NCI-H2107 treated with DMSO at 0.1 percent for 48 hours (cell line): ENCODE measurements at regions not wholly inside any gene's neighbourhood (a gene's known extent, or its start where the extent isn't known, plus 50 kb on each side); places are given as distances from the start of the nearest gene placed in this dataset.
A peak's percentile ranks its signal among the peaks of the same experiment; 100 is the strongest.
"Not testable (repeated sequence)": the region's sequence is repeated elsewhere in the genome, so short reads cannot be mapped to it uniquely, and the experiment has no call there.

Experiments
- DNase-seq: peaks from one replicate; lab custom pipeline; 2025; ENCODE audit not compliant: unreplicated experiment; lab: John Stamatoyannopoulos, UW

DNA sequence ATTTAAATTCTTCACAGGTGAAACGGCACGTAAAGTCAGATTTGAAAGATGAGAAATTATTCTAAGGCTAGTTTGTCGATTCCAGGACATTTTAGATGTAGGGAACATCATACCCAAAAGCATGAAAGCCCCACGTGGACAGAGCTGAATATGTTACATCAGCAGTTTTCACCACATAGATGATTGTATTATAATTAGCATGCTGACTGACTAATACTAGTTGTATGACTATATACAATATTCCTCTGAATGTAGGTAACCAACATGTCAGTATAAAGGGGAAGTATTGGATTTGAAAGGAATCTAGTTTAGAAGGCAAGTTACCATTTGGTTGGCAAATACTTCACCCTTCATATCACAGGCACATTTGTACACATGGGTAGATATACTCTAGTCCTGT is 304.6 kb downstream of the UBE2NL start:
- DNase-seq: not testable (repeated sequence)

- not testable (repeated sequence) for DNase-seq
Observed at GRCh38 chrX:144197057-144197456, 313.2 kb downstream of the UBE2NL start.

DNA sequence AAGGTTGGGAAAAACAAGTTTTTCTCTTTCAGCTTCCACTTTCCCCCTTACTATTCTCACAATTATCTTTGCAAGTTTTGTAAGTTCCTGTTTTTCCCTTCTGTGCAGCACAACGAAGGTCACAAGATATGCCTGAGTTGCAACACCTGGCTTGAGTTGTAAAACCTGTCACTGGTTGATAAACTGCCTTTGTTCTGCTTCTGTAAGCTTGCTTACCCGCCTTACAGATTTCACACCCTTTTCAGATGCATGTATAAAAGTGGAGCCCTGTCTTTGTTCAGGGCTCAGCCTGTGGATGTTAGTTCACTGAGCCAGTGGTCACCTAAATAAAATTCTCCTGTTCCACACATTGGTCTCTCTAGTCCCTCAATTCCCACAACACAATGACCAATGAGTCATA is 318.9 kb downstream of the UBE2NL start:
- DNase-seq: not testable (repeated sequence)

DNA sequence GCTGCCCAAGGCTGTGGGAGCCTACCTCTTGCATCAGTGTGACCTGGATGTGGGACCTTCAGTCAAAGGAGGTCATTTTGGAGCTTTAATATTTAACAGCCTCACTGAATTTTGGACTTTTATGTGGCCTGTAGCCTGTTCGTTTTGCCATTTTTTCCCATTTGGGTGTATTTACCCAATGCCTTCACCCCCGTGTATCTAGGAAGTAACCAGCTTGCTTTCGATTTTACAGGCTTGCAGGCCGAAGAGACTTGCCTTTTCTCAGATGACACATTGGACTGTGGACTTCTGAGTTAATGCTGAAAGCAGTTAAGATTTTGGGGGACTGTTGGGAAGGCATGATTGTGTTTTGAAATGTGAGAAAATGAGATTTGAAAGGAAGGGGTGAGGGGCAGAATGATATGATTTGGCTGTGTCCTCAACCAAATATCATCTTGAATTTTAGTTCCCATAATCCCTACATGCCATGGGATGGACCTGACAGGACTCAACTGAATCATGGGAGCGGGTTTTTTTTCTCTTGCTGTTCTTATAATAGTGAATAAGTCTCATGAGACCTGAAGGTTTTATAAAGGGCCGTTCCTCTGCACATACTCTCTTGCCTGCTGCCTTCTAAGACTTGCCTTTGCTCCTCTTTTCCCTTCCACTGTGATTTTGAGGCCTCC is 324.6 kb downstream of the UBE2NL start:
- not testable (repeated sequence) for DNase-seq

- no peak for DNase-seq
Observed at GRCh38 chrX:144214651-144215050, 330.8 kb downstream of the UBE2NL start.

- no peak for DNase-seq
Observed at GRCh38 chrX:144219035-144219434, 335.2 kb downstream of the UBE2NL start.

DNA sequence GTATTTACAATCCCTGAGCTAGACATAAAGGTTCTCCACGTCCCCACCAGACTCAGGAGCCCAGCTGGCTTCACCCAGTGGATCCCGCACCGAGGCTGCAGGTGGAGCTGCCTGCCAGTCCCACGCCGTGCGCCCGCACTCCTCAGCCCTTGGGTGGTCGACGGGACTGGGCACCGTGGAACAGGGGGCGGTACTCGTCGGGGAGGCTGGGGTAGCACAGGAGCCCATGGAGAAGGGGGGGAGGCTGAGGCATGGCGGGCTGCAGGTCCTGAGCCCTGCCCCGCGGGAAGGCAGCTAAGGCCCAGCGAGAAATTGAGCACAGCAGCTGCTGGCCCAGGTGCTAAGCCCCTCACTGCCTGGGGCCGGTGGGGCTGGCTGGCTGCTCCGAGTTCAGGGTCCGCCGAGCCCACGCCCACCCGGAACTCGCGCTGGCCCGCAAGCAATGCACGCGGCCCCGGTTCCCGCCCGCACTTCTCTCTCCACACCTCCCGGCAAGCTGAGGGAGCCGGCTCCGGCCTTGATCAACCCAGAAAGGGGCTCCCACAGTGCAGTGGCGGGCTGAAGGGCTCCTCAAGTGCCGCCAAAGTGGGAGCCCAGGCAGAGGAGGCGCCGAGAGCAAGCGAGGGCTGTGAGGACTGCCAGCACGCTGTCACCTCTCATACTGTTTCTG is 347.4 kb downstream of the UBE2NL start:
- DNase-seq: not testable (repeated sequence)

DNA sequence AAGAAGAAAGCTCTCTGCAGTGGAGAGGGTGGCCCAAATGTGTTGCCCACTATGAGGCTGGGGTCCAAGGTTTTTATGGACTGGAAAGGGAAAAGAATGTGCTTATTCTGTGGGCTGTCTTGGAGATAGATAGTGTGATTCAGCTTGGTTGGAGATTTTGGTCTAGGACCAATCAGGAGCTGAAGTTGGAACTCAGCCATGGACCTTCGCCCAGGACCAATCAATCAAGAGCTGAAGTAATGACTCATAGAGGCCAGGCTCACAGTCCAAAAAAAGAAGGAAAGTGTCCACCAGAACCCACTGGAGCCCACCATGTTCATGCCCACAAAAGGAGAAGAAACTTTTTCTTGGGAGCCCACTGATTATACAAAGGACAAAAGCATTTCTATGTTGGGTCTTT is 369.5 kb downstream of the UBE2NL start:
- DNase-seq: no peak

- DNase-seq: no peak
Observed at GRCh38 chrX:144259054-144259453, 375.2 kb downstream of the UBE2NL start.

DNA sequence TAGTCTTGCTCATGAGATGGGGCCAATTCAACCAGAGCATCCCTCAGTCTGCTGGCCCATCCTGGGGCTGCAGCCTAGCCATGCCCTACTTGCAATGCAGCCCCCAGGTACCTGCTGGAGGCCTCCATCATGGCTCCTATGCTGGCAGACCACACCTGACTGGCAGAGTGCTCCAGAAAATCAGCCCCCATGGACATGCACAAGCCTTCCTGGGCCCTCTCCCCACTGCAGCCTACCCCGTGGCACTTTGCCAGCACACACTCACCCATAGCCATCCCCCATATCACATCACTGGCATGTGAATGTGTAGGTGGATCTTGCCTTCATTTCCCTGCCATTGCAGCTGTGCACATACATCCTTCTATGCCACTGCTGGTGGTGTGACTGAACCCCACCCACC is 381.8 kb downstream of the UBE2NL start:
- no peak for DNase-seq

GRCh38 chrX:144275367-144275766 is 391.5 kb downstream of the UBE2NL start:
- DNase-seq: peak; percentile 15

DNA sequence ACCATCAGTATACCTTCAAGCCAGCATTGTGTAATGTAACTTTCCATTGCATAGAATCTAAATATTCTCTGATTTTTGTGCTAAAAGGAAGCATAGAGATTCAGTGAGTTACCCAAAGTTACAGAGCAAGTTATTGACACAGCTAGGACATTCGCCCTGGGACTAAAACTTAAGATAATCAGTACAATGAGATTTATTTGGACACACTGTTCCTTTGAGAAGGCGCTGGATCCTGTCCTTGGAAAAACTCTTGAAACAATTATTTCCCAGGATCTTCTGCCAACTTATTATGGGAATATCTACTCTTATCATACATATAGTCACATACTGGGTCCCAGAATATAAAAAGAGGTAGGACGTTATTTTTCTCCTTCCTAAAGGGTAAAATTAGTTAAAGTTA is 392.0 kb downstream of the UBE2NL start:
- DNase-seq: no peak

GRCh38 chrX:144293229-144293628 is 409.4 kb downstream of the UBE2NL start:
- DNase-seq: no peak

DNA sequence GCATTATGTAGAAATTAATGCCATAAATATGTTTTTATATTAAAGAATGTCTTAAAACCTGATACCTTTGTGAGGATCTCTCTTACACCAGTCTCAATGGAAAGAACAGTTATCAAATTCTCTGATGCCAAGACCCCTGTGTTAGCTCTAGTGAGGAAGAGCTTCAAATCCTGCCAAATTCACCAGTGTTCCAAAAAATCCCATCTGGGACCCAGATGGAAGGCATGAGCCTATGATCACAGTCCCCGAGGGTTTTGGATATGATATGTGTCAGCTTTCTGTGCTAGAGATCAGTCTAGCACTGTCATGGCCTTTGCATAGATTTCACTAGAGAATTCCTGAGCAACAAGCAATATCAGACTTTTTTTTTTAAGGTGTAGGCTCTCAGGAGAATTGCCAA is 412.1 kb downstream of the UBE2NL start:
- DNase-seq: no peak

GRCh38 chrX:144297221-144297620 is 413.4 kb downstream of the UBE2NL start:
- no peak for DNase-seq

- DNase-seq: no peak
Observed at GRCh38 chrX:144327495-144327894, 443.6 kb downstream of the UBE2NL start.

- DNase-seq: no peak
Observed at GRCh38 chrX:144333429-144333828, 449.6 kb downstream of the UBE2NL start.

- DNase-seq: no peak
Observed at GRCh38 chrX:144334577-144334976, 450.7 kb downstream of the UBE2NL start.

DNA sequence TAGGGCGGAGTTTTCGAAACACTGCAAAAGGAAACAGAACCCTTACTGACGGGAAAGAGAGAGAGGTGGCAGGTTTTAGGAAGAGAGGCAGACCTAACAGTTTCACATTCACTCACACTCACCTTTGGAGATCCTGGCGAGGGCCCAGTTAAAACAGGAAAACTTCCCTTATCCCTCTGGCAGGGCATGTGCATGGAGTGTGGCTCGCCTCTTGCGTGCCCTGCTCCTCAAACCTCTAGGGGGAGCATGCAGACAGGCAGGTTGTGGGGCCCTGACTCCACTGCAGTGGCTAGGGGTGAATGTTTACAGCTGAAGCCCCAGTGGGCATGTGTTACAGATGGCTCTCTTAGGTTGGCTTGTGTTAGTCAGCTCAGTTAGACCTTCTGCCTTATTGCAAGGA is 451.5 kb downstream of the UBE2NL start:
- no peak for DNase-seq

DNA sequence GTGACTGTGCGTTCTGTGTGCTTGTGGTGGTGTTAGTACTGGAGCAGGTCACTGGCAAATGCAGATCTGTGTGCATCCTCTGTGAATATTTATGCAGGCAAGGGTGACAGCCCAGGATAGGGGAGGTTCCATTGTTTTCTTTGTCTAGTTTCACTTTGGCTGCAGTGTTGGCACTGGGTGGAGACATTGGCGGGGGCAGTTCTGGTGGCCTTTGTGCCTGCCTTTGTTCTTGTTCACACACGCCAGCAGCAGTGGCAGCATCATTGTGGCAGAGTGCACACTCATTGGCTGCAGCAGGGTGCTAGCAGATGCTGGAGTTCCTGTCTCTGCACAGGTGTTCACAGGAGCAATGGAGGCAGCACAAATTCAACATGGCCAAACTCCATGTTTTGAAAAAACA is 495.3 kb downstream of the UBE2NL start:
- no peak for DNase-seq

DNA sequence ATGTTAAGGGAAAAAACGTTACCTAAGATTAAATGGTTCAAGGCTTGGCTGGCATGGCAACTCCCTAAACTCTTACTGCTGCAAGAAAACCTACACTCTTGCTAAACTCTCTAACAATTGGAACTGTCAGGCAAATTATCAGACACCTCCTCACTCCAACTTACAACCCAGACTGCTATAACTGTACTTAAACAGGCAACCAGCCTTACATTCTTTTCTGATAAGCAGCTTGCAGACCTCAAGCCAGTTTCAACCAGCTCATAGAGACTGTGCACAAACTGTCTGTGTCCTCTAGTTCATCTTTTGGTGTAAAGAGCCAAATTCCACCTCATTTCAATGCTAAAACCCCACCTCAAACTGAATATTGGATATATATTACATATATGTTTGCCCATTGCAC is 504.9 kb downstream of the UBE2NL start:
- no peak for DNase-seq
